ENCODE measurements at regions not wholly inside any gene's neighbourhood (a gene's known extent, or its start where the extent isn't known, plus 50 kb on each side); places are given as distances from the start of the nearest gene placed in this dataset.

DNA sequence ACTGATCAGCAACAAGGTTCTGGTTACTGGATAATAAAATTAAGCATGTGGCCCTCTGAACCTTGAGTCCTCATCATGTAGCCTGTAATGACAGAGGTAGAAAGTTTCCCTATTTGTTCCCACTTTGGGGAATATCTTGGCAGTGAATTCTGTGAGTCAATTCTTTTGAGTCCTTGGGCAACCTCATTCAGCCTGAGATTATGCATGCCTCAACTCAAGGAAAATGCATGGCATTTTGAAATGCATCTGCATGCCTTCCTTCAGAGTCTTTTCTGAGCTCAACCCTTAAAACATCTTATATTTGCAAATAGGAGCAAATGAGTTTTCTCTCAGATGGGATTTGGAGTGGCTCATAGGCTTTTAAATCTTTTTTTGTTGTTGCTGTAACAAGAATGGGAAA is 218.1 kb upstream of the CD180 start:
- no peak for ATAC-seq
- H3K36me3 Mint-ChIP-seq = peaks cover 1% of the 10 kb centered on the region
- no peak for DNase-seq
- H3K9me3 Mint-ChIP-seq (ENCODE audit: low read depth) = no peaks in the 10 kb centered on the region
- no peak overlapping the region for H3K4me3 Mint-ChIP-seq
- no peaks in the 10 kb centered on the region for H3K27me3 Mint-ChIP-seq
- no peaks in the 10 kb centered on the region for H3K4me1 Mint-ChIP-seq
- H3K27ac Mint-ChIP-seq = no peak overlapping the region
- CTCF ChIA-PET = no interaction called here

DNA sequence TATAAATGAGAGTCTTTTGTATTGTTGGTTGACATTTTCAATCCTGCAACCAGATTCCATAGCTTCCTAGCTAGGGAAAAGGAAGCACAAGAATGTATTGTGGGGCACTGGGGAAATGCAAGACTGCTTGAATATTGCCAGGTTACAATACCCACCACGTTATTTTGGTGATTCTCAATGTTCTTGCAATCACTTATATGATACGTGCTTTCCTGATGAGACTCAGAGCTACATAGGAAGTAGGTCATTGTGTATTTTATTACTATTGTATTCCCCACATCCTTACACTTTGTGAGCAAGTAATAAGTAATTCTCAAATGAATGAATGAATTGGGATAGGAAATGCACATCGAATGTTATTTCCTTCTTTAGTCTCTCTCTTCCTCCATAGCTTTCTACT is 217.1 kb upstream of the CD180 start:
- no peak for ATAC-seq
- no peaks in the 10 kb centered on the region for H3K9me3 Mint-ChIP-seq (ENCODE audit: low read depth)
- H3K36me3 Mint-ChIP-seq = peaks cover 1% of the 10 kb centered on the region
- DNase-seq = no peak
- no peaks in the 10 kb centered on the region for H3K27me3 Mint-ChIP-seq
- H3K4me3 Mint-ChIP-seq = no peak overlapping the region
- no peaks in the 10 kb centered on the region for H3K4me1 Mint-ChIP-seq
- CTCF ChIA-PET = no interaction called here
- H3K27ac Mint-ChIP-seq = no peak overlapping the region

DNA sequence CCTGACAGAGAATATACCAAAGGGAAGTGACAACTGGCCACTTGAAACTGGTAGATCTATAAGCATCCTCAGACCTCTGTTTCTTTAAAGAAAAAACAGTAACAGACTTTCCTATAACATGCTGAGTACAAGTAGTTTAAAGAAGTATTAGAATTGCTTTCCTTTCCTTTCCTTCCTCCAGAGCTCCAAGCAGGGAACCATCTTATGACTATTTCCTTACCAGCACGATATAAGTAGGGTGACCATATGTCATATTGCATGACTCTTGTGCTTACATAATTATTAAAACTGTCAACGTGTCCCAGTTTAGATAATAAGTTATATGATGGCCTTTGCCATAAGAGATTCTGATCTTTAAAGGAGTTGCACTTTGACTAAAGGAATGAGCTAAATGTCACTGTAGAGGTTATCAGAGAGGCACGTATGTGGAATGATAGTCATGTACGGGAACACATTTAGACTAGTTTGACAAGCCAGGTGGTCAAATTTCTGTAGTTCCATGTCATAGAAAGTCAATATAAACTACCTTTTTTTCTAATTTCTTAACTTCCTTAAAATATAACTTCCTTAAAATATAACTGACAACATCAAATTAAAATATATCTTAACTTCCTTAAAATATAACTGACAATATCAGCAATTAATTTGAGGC is 212.7 kb upstream of the CD180 start:
- CTCF ChIA-PET = no interaction called here
- Mint-ChIP-seq H3K4me3 (no peak overlapping the region), H3K36me3 (peaks cover 1% of the 10 kb centered on the region), H3K4me1 (no peaks in the 10 kb centered on the region), H3K27me3 (peaks cover 3% of the 10 kb centered on the region), H3K27ac (no peak overlapping the region), H3K9me3 (ENCODE audit: low read depth) (no peaks in the 10 kb centered on the region)
- no peak for DNase-seq
- ATAC-seq = no peak

DNA sequence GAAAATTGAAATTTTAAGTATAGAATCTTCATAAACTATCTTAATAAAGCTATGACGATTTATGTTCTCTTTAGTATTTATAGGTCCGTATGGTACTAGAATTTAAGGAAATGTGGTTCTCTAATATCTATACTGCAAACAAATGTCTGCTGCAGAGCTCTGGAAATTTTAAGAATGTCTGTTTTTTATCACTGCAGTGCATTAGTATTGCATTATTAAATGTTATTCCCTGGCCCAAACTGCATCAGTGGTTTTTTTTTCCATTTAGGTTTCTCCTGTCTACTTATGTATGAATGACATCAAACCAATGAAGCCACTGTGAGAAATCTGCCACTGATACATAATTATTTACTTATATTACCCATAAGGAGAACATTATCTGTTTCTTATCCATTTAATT is 211.4 kb upstream of the CD180 start:
- DNase-seq = no peak
- Mint-ChIP-seq H3K9me3 (ENCODE audit: low read depth) (no peaks in the 10 kb centered on the region), H3K27ac (no peak overlapping the region), H3K4me1 (no peaks in the 10 kb centered on the region), H3K4me3 (no peak overlapping the region), H3K36me3 (peaks cover 1% of the 10 kb centered on the region), H3K27me3 (peaks cover 3% of the 10 kb centered on the region)
- ATAC-seq = no peak
- CTCF ChIA-PET = interaction anchor here (0.6 kb wide), 1 partner anchor 199 kb away, joined by 3 read pairs; no protein-coding TSS in a partner anchor

DNA sequence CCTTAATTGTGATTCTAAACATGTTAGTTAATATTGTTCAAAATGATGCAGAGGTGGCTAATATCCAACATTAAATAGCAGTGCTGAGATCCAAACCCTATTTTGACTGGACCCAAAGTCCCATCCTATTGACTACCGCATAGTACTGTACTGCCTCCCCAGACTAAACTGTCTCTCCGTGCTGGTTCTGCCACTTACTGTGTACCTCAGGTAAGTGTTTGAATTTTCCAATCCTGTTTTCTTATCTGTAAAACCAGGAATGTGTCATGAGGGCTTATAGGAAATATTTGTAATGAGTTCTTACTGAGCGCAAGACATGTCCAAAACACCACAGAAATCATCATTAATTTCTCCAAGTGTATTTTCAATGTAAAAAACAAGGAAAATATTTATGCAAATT is 209.2 kb upstream of the CD180 start:
- CTCF ChIA-PET = no interaction called here
- H3K27me3 Mint-ChIP-seq = peaks cover 6% of the 10 kb centered on the region
- no peak for ATAC-seq

DNA sequence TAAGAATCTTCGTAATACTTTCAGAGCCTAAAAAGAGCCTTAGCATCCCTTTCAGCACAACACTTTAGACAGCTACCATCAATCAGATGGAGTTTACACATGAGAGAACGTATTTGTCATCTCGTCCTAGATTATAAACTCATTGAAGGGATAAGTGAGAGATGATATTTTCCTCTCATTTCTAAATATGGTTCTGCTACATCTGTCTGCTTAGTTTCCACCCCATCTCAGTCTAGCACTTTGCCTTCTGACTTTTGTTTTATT is 208.4 kb upstream of the CD180 start:
- Mint-ChIP-seq H3K9me3 (ENCODE audit: low read depth) (no peaks in the 10 kb centered on the region), H3K4me1 (no peaks in the 10 kb centered on the region), H3K27ac (no peak overlapping the region), H3K36me3 (no peaks in the 10 kb centered on the region), H3K27me3 (peaks cover 9% of the 10 kb centered on the region), H3K4me3 (no peak overlapping the region)
- no peak for DNase-seq
- no peak for ATAC-seq
- CTCF ChIA-PET = no interaction called here

More for the DNA sequence above, 209.2 kb upstream of the CD180 start:
- H3K4me1 Mint-ChIP-seq = no peaks in the 10 kb centered on the region
- no peaks in the 10 kb centered on the region for H3K9me3 Mint-ChIP-seq (ENCODE audit: low read depth)
- no peak overlapping the region for H3K4me3 Mint-ChIP-seq
- no peak for DNase-seq
- no peak overlapping the region for H3K27ac Mint-ChIP-seq
- peaks cover 1% of the 10 kb centered on the region for H3K36me3 Mint-ChIP-seq

DNA sequence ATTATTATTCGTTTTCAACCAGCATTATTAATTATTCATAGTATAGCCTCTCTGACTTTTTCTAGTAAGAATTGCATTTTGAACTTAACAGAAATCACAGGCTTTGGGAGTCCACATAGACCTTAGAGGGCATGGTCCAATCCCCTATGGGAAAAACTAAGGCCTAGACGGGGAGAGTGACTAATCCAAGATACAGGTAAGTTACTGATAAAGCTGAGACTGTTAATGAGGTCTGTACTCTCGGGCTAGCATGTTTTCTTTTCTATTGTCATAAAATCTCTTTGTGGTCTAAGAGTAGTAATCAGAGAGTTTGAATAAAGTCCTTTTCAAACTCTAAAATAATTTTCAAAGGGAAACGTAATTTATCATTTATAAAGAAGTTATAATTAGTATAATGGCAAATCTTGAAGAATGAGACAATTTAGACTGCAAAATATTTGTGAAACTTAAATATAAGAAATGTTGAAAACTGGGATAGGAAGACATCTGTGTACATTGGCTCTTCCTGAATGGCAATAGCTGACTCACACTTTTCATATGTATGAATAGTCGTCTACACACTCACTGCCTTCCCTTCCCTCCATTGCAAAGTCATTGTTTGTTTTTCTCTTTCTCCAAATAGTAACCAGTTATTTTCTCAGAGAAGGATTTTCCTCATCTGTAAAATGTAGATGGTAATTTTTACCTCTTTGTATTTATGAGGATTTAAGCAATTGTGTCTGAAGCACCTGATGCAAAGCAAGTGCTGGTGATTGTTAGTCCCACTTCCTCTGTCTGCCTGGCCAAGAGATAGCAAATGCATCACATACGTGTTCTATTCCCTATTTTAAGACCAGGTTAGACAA is 207.9 kb upstream of the CD180 start:
- Mint-ChIP-seq H3K36me3 (no peaks in the 10 kb centered on the region), H3K27me3 (peaks cover 9% of the 10 kb centered on the region), H3K4me1 (no peaks in the 10 kb centered on the region), H3K4me3 (no peak overlapping the region), H3K9me3 (ENCODE audit: low read depth) (no peaks in the 10 kb centered on the region), H3K27ac (no peak overlapping the region)
- DNase-seq = no peak
- CTCF ChIA-PET = no interaction called here
- ATAC-seq = no peak

DNA sequence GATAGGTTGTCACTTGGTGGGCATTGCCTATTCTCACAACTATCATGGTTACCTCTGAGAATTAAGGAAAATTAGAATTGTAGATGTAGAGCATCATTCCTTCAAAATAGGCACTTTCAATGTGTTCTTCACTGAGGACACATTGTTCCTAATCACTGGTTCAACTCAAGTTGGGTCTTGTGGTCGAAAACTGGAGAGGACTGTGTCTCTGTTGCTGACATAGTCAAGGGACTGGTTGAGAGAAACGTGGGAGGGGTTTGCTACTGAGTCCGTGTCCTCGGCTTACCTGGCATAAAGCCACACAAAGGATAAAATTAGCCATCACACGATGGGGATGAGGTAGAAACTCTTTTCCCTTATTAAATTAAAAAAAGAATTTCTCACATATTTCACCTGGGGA is 205.9 kb upstream of the CD180 start:
- Mint-ChIP-seq H3K36me3 (no peaks in the 10 kb centered on the region), H3K9me3 (ENCODE audit: low read depth) (no peaks in the 10 kb centered on the region), H3K4me3 (no peak overlapping the region), H3K27ac (no peak overlapping the region), H3K27me3 (peaks cover 10% of the 10 kb centered on the region), H3K4me1 (no peaks in the 10 kb centered on the region)
- no peak for ATAC-seq
- CTCF ChIA-PET = no interaction called here
- no peak for DNase-seq

DNA sequence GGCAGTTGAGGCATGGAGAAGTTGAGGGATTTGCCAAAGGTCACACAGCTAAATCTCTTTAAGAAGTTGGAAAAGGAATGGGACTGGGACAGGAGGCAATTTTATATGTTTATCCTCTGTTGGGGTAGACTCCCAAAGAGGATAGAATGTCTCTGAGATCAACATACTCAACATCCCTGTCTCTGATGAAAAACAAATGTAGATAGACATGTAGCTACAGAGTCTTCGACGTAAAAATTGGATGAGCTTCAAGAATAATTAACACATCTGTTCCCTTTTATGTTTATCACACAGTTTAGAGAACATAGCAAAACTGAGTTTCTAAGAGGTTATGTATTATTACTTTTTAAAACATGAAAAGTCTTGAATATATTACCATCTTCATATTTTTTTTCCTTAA is 204.6 kb upstream of the CD180 start:
- H3K4me3 Mint-ChIP-seq = no peak overlapping the region
- peaks cover 8% of the 10 kb centered on the region for H3K27me3 Mint-ChIP-seq
- H3K9me3 Mint-ChIP-seq (ENCODE audit: low read depth) = no peaks in the 10 kb centered on the region
- no peak overlapping the region for H3K27ac Mint-ChIP-seq
- H3K36me3 Mint-ChIP-seq = no peaks in the 10 kb centered on the region
- H3K4me1 Mint-ChIP-seq = no peaks in the 10 kb centered on the region
- DNase-seq (no peak), ATAC-seq (no peak)
- CTCF ChIA-PET = no interaction called here

DNA sequence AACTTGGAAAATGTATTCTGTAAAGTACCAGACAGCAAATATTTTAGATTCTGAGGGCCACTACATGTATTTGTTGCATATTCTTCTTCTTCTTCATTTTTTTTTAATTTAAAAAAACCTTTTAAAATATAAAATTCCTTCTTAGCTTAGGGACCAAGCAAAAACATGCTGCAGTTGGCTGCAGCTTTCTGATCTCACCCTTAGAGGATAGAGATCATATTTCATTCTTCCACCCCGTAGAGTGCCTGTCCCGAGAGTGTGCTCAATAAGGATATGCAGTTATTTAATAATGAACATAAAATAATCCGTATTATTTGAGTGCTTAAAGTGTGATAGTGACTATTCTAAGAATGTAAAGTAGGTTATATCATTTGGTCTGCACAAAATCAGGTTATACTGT is 204.2 kb upstream of the CD180 start:
- no peak for DNase-seq
- H3K27me3 Mint-ChIP-seq = peaks cover 8% of the 10 kb centered on the region
- no peaks in the 10 kb centered on the region for H3K9me3 Mint-ChIP-seq (ENCODE audit: low read depth)
- CTCF ChIA-PET = no interaction called here
- no peaks in the 10 kb centered on the region for H3K4me1 Mint-ChIP-seq
- H3K27ac Mint-ChIP-seq = no peak overlapping the region
- no peaks in the 10 kb centered on the region for H3K36me3 Mint-ChIP-seq
- H3K4me3 Mint-ChIP-seq = no peak overlapping the region
- no peak for ATAC-seq

DNA sequence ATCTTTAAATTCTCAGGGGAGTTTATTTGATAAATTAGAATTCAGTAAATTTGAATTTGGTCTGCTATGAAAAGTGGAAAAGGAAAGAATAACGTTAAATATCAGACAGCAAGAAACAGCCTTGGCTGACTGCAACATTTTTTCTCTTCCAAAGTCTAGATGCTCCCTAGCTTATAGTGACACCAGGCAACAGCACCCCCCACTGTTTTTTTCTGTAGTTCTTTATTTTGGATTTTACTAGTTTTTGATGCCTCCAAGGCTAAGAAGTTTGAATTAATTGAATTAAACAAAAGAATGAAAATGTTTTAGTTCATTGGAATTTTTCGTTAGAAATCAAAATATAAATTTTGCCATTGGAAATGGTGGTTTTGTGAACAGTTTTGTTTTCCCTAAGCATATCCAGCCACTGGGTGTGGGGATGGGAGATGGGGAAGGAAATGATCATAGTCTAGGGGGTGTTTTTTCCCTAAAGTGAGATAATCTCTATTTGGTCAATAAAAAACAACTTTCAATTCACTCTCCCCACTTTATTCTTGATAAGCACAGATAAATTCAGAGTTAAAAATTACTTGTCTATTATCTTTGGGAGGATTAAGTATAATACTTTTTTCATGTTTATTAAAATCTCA is 199.3 kb upstream of the CD180 start:
- CTCF ChIA-PET = no interaction called here
- Mint-ChIP-seq H3K4me3 (no peak overlapping the region), H3K36me3 (no peaks in the 10 kb centered on the region), H3K27me3 (peaks cover 8% of the 10 kb centered on the region), H3K4me1 (no peaks in the 10 kb centered on the region), H3K27ac (no peak overlapping the region), H3K9me3 (ENCODE audit: low read depth) (no peaks in the 10 kb centered on the region)
- ATAC-seq (no peak), DNase-seq (no peak)

DNA sequence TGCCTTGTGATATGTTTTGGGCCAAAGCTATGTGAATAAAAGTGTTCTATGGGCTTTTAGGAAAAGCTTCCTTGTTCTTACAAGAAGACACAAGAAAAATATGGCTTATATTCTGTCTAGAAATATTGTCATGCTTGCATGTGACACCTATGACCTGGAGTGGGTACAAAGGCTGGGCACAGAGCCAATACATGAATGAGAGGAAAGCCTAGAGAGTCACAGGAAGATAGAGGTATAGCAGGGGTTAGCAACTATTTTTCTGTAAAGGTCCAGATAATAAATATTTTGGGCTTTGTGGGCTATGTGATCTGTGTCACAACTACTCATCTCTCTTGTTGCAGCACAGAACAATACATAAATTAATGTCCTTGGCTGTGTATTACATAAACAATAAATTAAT is 196.6 kb upstream of the CD180 start:
- H3K27me3 Mint-ChIP-seq = peaks cover 3% of the 10 kb centered on the region
- H3K36me3 Mint-ChIP-seq = no peaks in the 10 kb centered on the region
- CTCF ChIA-PET = no interaction called here
- no peaks in the 10 kb centered on the region for H3K4me1 Mint-ChIP-seq
- DNase-seq (no peak), ATAC-seq (no peak)
- no peak overlapping the region for H3K4me3 Mint-ChIP-seq
- H3K9me3 Mint-ChIP-seq (ENCODE audit: low read depth) = no peaks in the 10 kb centered on the region
- H3K27ac Mint-ChIP-seq = no peak overlapping the region

DNA sequence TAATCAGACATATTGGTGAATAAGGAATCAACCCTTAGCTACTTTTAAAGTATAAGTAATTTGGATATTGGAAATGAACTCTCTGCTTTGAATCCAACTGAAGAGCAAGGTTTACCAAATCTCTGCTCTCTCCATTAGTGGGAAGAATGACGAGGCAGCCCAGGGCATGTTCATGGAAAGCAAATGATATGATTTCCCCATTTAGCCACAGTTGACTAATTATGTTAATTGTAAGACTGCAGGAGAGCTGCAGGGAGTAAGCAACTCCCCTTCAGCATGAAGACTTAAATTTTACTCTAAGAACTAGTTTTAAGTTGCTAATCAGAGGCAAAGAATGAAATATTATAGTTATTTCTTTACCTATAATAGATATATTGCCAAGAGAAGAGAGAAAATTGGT is 194.3 kb upstream of the CD180 start:
- H3K36me3 Mint-ChIP-seq = no peaks in the 10 kb centered on the region
- no peaks in the 10 kb centered on the region for H3K9me3 Mint-ChIP-seq (ENCODE audit: low read depth)
- CTCF ChIA-PET = no interaction called here
- no peak for ATAC-seq
- no peak overlapping the region for H3K4me3 Mint-ChIP-seq
- DNase-seq = no peak
- H3K4me1 Mint-ChIP-seq = no peaks in the 10 kb centered on the region
- peaks cover 6% of the 10 kb centered on the region for H3K27me3 Mint-ChIP-seq
- H3K27ac Mint-ChIP-seq = no peak overlapping the region

DNA sequence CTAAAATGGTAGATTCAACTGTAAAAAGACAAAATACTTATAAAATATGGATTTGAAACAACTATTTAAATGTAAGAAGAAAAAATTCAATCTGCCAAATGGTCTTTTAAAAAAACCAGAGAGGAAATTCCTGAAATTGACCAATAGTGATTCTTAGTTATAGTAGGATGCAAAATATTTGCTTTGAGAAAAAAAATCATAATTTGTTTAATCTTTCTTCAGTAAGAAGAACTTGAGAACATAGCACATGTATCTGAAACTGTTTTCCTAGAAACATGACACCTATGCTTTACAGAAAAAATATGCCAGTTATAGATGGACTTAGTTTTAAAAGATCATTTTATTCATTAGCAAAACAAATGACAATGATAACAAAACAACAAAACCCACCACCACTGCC is 186.9 kb upstream of the CD180 start:
- H3K27me3 Mint-ChIP-seq = peaks cover 19% of the 10 kb centered on the region
- no peak overlapping the region for H3K27ac Mint-ChIP-seq
- no peaks in the 10 kb centered on the region for H3K36me3 Mint-ChIP-seq
- H3K4me1 Mint-ChIP-seq = no peaks in the 10 kb centered on the region
- H3K9me3 Mint-ChIP-seq (ENCODE audit: low read depth) = no peaks in the 10 kb centered on the region
- H3K4me3 Mint-ChIP-seq = no peak overlapping the region
- CTCF ChIA-PET = no interaction called here
- no peak for DNase-seq
- no peak for ATAC-seq

Data from activated CD8-positive, alpha-beta memory T cell treated with anti-CD3 and anti-CD28 coated beads, Interleukin-2, amount 10 ng/mL, durations not matched to agents 7 days and 5 days (primary cell).